GM18520 (cell line): ENCODE measurements at regions not wholly inside any gene's neighbourhood (a gene's known extent, or its start where the extent isn't known, plus 50 kb on each side); places are given as distances from the start of the nearest gene placed in this dataset.

Experiments used
- ATAC-seq: cut with Tn5 transposase; IDR thresholded peaks from one replicate; pipeline ENCODE4 v1.9.1; 2021; ENCODE audit not compliant: unreplicated experiment

GRCh38 chr2:146950361-146950760 lies 894.5 kb upstream of the ACVR2A start:
- no peak for ATAC-seq

- no peak for ATAC-seq
Observed at GRCh38 chr2:146949400-146949799, 895.4 kb upstream of the ACVR2A start.

- no peak for ATAC-seq
Observed at GRCh38 chr2:146944601-146945000, 900.2 kb upstream of the ACVR2A start.

GRCh38 chr2:146939991-146940685 lies 904.7 kb upstream of the ACVR2A start:
- ATAC-seq, result no peak

- no peak for ATAC-seq
Observed at GRCh38 chr2:146934921-146935320, 909.9 kb upstream of the ACVR2A start.

GRCh38 chr2:146931109-146931508 lies 913.7 kb upstream of the ACVR2A start:
- no peak for ATAC-seq

GRCh38 chr2:146927080-146927711 lies 917.6 kb upstream of the ACVR2A start:
- ATAC-seq, result no peak

- no peak for ATAC-seq
Observed at GRCh38 chr2:146918280-146918679, 926.5 kb upstream of the ACVR2A start.

GRCh38 chr2:146917431-146918042 lies 927.3 kb upstream of the ACVR2A start:
- ATAC-seq, result no peak

- ATAC-seq, result no peak
Observed at GRCh38 chr2:146916914-146917313, 927.9 kb upstream of the ACVR2A start.

- no peak for ATAC-seq
Observed at GRCh38 chr2:146913476-146913875, 931.4 kb upstream of the ACVR2A start.

GRCh38 chr2:146912536-146912935 lies 932.3 kb upstream of the ACVR2A start:
- no peak for ATAC-seq

- ATAC-seq, result no peak
Observed at GRCh38 chr2:146908776-146909175, 936.1 kb upstream of the ACVR2A start.

- ATAC-seq, result no peak
Observed at GRCh38 chr2:146898083-146898482, 946.7 kb upstream of the ACVR2A start.

GRCh38 chr2:146894514-146894913 lies 950.3 kb upstream of the ACVR2A start:
- no peak for ATAC-seq

GRCh38 chr2:146893500-146894041 lies 951.3 kb upstream of the ACVR2A start:
- ATAC-seq, result no peak

- ATAC-seq, result no peak
Observed at GRCh38 chr2:146890491-146890890, 954.3 kb upstream of the ACVR2A start.

- no peak for ATAC-seq
Observed at GRCh38 chr2:146879882-146880281, 964.9 kb upstream of the ACVR2A start.

- ATAC-seq, result no peak
Observed at GRCh38 chr2:146874260-146874658, 970.6 kb upstream of the ACVR2A start.

- no peak for ATAC-seq
Observed at GRCh38 chr2:146873646-146874259, 971.1 kb upstream of the ACVR2A start.

GRCh38 chr2:146873056-146873455 lies 971.8 kb upstream of the ACVR2A start:
- no peak for ATAC-seq

GRCh38 chr2:146870691-146871090 lies 974.1 kb upstream of the ACVR2A start:
- no peak for ATAC-seq
